GM19043 (cell line): ENCODE measurements at regions not wholly inside any gene's neighbourhood (a gene's known extent, or its start where the extent isn't known, plus 50 kb on each side); places are given as distances from the start of the nearest gene placed in this dataset.
"Not testable (repeated sequence)": the region's sequence is repeated elsewhere in the genome, so short reads cannot be mapped to it uniquely, and the experiment has no call there.

Experiments
- ATAC-seq: cut with Tn5 transposase; IDR thresholded peaks from one replicate; pipeline ENCODE4 v1.9.1; 2021; ENCODE audit warnings: low read depth; ENCODE audit not compliant: unreplicated experiment

- ATAC-seq, result no peak
These were observed 175.8 kb upstream of the P2RY1 start for GRCh38 chr3:152658977-152659720.

- no peak for ATAC-seq
These were observed 172.8 kb upstream of the P2RY1 start for GRCh38 chr3:152662157-152662556.

- no peak for ATAC-seq
These were observed 170.2 kb upstream of the P2RY1 start for GRCh38 chr3:152664766-152665165.

- no peak for ATAC-seq
These were observed 167.7 kb upstream of the P2RY1 start for GRCh38 chr3:152667267-152667666.

- no peak for ATAC-seq
These were observed 165.4 kb upstream of the P2RY1 start for GRCh38 chr3:152669560-152669959.

GRCh38 chr3:152671446-152672319 is 163.2 kb upstream of the P2RY1 start:
- ATAC-seq, result no peak

GRCh38 chr3:152672320-152672649 is 162.6 kb upstream of the P2RY1 start:
- no peak for ATAC-seq

GRCh38 chr3:152676810-152677379 is 158.0 kb upstream of the P2RY1 start:
- no peak for ATAC-seq

GRCh38 chr3:152677491-152677890 is 157.4 kb upstream of the P2RY1 start:
- no peak for ATAC-seq

GRCh38 chr3:152682477-152682876 is 152.5 kb upstream of the P2RY1 start:
- no peak for ATAC-seq

- ATAC-seq, result no peak
These were observed 151.4 kb upstream of the P2RY1 start for GRCh38 chr3:152683521-152683999.

- no peak for ATAC-seq
These were observed 150.7 kb upstream of the P2RY1 start for GRCh38 chr3:152684279-152684678.

- ATAC-seq, result no peak
These were observed 146.6 kb upstream of the P2RY1 start for GRCh38 chr3:152688313-152688712.

- not testable (repeated sequence) for ATAC-seq
These were observed 142.6 kb upstream of the P2RY1 start for GRCh38 chr3:152692326-152692725.

GRCh38 chr3:152693521-152694250 is 141.2 kb upstream of the P2RY1 start:
- not testable (repeated sequence) for ATAC-seq

- ATAC-seq, result no peak
These were observed 139.1 kb upstream of the P2RY1 start for GRCh38 chr3:152695840-152696239.

- no peak for ATAC-seq
These were observed 138.0 kb upstream of the P2RY1 start for GRCh38 chr3:152696962-152697361.

- ATAC-seq, result no peak
These were observed 131.6 kb upstream of the P2RY1 start for GRCh38 chr3:152703245-152703890.

- ATAC-seq, result no peak
These were observed 127.8 kb upstream of the P2RY1 start for GRCh38 chr3:152706991-152707713.

- no peak for ATAC-seq
These were observed 125.3 kb upstream of the P2RY1 start for GRCh38 chr3:152709659-152710058.
